Choroid plexus epithelial cell (primary cell): ENCODE measurements at regions not wholly inside any gene's neighbourhood (a gene's known extent, or its start where the extent isn't known, plus 50 kb on each side); places are given as distances from the start of the nearest gene placed in this dataset.
"Not testable (repeated sequence)": the region's sequence is repeated elsewhere in the genome, so short reads cannot be mapped to it uniquely, and the experiment has no call there.

Source experiments
- DNase-seq: peaks from one replicate; pipeline ENCODE4 v3.0.0-alpha.2; 2010; ENCODE audit warnings: low read depth
- H3K4me3 ChIP-seq: 2 replicates; pipeline ENCODE4 v1.5.1; 2011; ENCODE audit warnings: low read depth, mild to moderate bottlenecking, control low read depth, low read length, moderate library complexity
- CTCF ChIP-seq: conservative IDR thresholded peaks from 2 replicates; pipeline ENCODE4 v1.5.1; 2011; ENCODE audit warnings: low read depth, mild to moderate bottlenecking, control low read depth, inconsistent platforms, low read length, moderate library complexity

- no peak for DNase-seq
- H3K4me3 ChIP-seq, result no peak overlapping the region
- TF ChIP-seq CTCF, result no peak
Measured at GRCh38 chr7:1301054-1301881, 68.6 kb downstream of the UNCX start.

- no peak for DNase-seq
- H3K4me3 ChIP-seq, result no peak overlapping the region
- no peak for TF ChIP-seq CTCF
Measured at GRCh38 chr7:1301882-1302251, 69.2 kb downstream of the UNCX start.

- no peak overlapping the region for H3K4me3 ChIP-seq
- no peak for TF ChIP-seq CTCF
- no peak for DNase-seq
Measured at GRCh38 chr7:1302936-1303335, 70.3 kb downstream of the UNCX start.

GRCh38 chr7:1304011-1304410 is 71.3 kb downstream of the UNCX start:
- DNase-seq, H3K4me3 ChIP-seq: not testable (repeated sequence)

- H3K4me3 ChIP-seq, result no peak overlapping the region
- DNase-seq, result no peak
- no peak for TF ChIP-seq CTCF
Measured at GRCh38 chr7:1305873-1306272, 73.2 kb downstream of the UNCX start.

- DNase-seq, result no peak
- TF ChIP-seq CTCF, result no peak
- no peak overlapping the region for H3K4me3 ChIP-seq
Measured at GRCh38 chr7:1307828-1308227, 75.2 kb downstream of the UNCX start.

- no peak for DNase-seq
- no peak overlapping the region for H3K4me3 ChIP-seq
- no peak for TF ChIP-seq CTCF
Measured at GRCh38 chr7:1309290-1309689, 76.6 kb downstream of the UNCX start.

GRCh38 chr7:1309996-1310395 is 77.3 kb downstream of the UNCX start:
- no peak for TF ChIP-seq CTCF
- no peak overlapping the region for H3K4me3 ChIP-seq
- DNase-seq, result no peak
